HG03139 (cell line): ENCODE measurements at regions not wholly inside any gene's neighbourhood (a gene's known extent, or its start where the extent isn't known, plus 50 kb on each side); places are given as distances from the start of the nearest gene placed in this dataset.
"Not testable (repeated sequence)": the region's sequence is repeated elsewhere in the genome, so short reads cannot be mapped to it uniquely, and the experiment has no call there.

ENCODE experiments used
- ATAC-seq: cut with Tn5 transposase; IDR thresholded peaks from one replicate; pipeline ENCODE4 v1.9.1; 2021; ENCODE audit not compliant: unreplicated experiment

GRCh38 chr4:38330321-38330720 is 333.7 kb upstream of the KLF3 start:
- ATAC-seq = no peak

- no peak for ATAC-seq
These were observed 333.1 kb upstream of the KLF3 start for GRCh38 chr4:38330936-38331335.

GRCh38 chr4:38332699-38333098 is 331.3 kb upstream of the KLF3 start:
- ATAC-seq = no peak

GRCh38 chr4:38333219-38333618 is 330.8 kb upstream of the KLF3 start:
- ATAC-seq = no peak

- no peak for ATAC-seq
These were observed 329.2 kb upstream of the KLF3 start for GRCh38 chr4:38334791-38335190.

GRCh38 chr4:38338939-38339338 is 325.1 kb upstream of the KLF3 start:
- ATAC-seq = not testable (repeated sequence)

- no peak for ATAC-seq
These were observed 320.4 kb upstream of the KLF3 start for GRCh38 chr4:38343608-38344007.

GRCh38 chr4:38344929-38345328 is 319.1 kb upstream of the KLF3 start:
- ATAC-seq = no peak

- no peak for ATAC-seq
These were observed 316.7 kb upstream of the KLF3 start for GRCh38 chr4:38347251-38347650.

- ATAC-seq = no peak
These were observed 309.6 kb upstream of the KLF3 start for GRCh38 chr4:38354421-38354820.

- no peak for ATAC-seq
These were observed 309.1 kb upstream of the KLF3 start for GRCh38 chr4:38354872-38355271.

GRCh38 chr4:38356686-38357085 is 307.3 kb upstream of the KLF3 start:
- ATAC-seq = no peak

- ATAC-seq = no peak
These were observed 306.5 kb upstream of the KLF3 start for GRCh38 chr4:38357546-38357945.

- ATAC-seq = no peak
These were observed 304.9 kb upstream of the KLF3 start for GRCh38 chr4:38359113-38359512.

- no peak for ATAC-seq
These were observed 303.8 kb upstream of the KLF3 start for GRCh38 chr4:38360201-38360600.

- ATAC-seq = no peak
These were observed 299.5 kb upstream of the KLF3 start for GRCh38 chr4:38364383-38364963.

- ATAC-seq = no peak
These were observed 298.7 kb upstream of the KLF3 start for GRCh38 chr4:38365261-38365660.

- ATAC-seq = no peak
These were observed 298.2 kb upstream of the KLF3 start for GRCh38 chr4:38365748-38366310.

- ATAC-seq = no peak
These were observed 297.5 kb upstream of the KLF3 start for GRCh38 chr4:38366456-38366855.

- no peak for ATAC-seq
These were observed 297.0 kb upstream of the KLF3 start for GRCh38 chr4:38366997-38367396.

GRCh38 chr4:38367642-38368174 is 296.3 kb upstream of the KLF3 start:
- ATAC-seq = no peak

GRCh38 chr4:38368613-38369012 is 295.4 kb upstream of the KLF3 start:
- no peak for ATAC-seq

GRCh38 chr4:38371391-38371851 is 292.6 kb upstream of the KLF3 start:
- no peak for ATAC-seq
